T-helper 1 cell (primary cell): ENCODE measurements at regions not wholly inside any gene's neighbourhood (a gene's known extent, or its start where the extent isn't known, plus 50 kb on each side); places are given as distances from the start of the nearest gene placed in this dataset.
"Not testable (repeated sequence)": the region's sequence is repeated elsewhere in the genome, so short reads cannot be mapped to it uniquely, and the experiment has no call there.

Source experiments
- DNase-seq, 5 donors: peaks; one replicate each; pipeline ENCODE4 v3.0.0-alpha.2; 2012 to 2020

- no peak for DNase-seq
Observed at GRCh38 chr14:81970307-81970706, 436.7 kb upstream of the SEL1L start.

- DNase-seq, result no peak
Observed at GRCh38 chr14:81971911-81972310, 438.3 kb upstream of the SEL1L start.

GRCh38 chr14:81972601-81973000 lies 438.9 kb upstream of the SEL1L start:
- DNase-seq, result no peak

GRCh38 chr14:81974543-81974942 lies 440.9 kb upstream of the SEL1L start:
- DNase-seq, result no peak

- no peak for DNase-seq
Observed at GRCh38 chr14:81980601-81981306, 447.1 kb upstream of the SEL1L start.

GRCh38 chr14:81981307-81981675 lies 447.6 kb upstream of the SEL1L start:
- DNase-seq, result no peak

GRCh38 chr14:81982046-81982445 lies 448.4 kb upstream of the SEL1L start:
- no peak for DNase-seq

- no peak for DNase-seq
Observed at GRCh38 chr14:81986005-81986404, 452.4 kb upstream of the SEL1L start.

GRCh38 chr14:81989211-81989610 lies 455.6 kb upstream of the SEL1L start:
- DNase-seq, result no peak

GRCh38 chr14:81990312-81990761 lies 456.7 kb upstream of the SEL1L start:
- peak in 2 of 5 donors; percentile 12 for DNase-seq

- no peak for DNase-seq
Observed at GRCh38 chr14:81991998-81992397, 458.3 kb upstream of the SEL1L start.

GRCh38 chr14:81993432-81993831 lies 459.8 kb upstream of the SEL1L start:
- no peak for DNase-seq

GRCh38 chr14:82003426-82003825 lies 469.8 kb upstream of the SEL1L start:
- no peak for DNase-seq

- DNase-seq, result no peak
Observed at GRCh38 chr14:82009076-82009475, 475.4 kb upstream of the SEL1L start.

- DNase-seq, result no peak
Observed at GRCh38 chr14:82009993-82010392, 476.3 kb upstream of the SEL1L start.

- no peak for DNase-seq
Observed at GRCh38 chr14:82011460-82011859, 477.8 kb upstream of the SEL1L start.

GRCh38 chr14:82029038-82029437 lies 495.4 kb upstream of the SEL1L start:
- DNase-seq, result no peak

- DNase-seq, result no peak
Observed at GRCh38 chr14:82035397-82035796, 501.7 kb upstream of the SEL1L start.

GRCh38 chr14:82038066-82038465 lies 504.4 kb upstream of the SEL1L start:
- not testable (repeated sequence) for DNase-seq

- no peak for DNase-seq
Observed at GRCh38 chr14:82045339-82045738, 511.7 kb upstream of the SEL1L start.

- no peak for DNase-seq
Observed at GRCh38 chr14:82046512-82047226, 513.0 kb upstream of the SEL1L start.

- no peak for DNase-seq
Observed at GRCh38 chr14:82047777-82048470, 514.3 kb upstream of the SEL1L start.

GRCh38 chr14:82052778-82053177 lies 519.1 kb upstream of the SEL1L start:
- DNase-seq, result no peak
